ENCODE measurements at regions not wholly inside any gene's neighbourhood (a gene's known extent, or its start where the extent isn't known, plus 50 kb on each side); places are given as distances from the start of the nearest gene placed in this dataset.
A peak's percentile ranks its signal among the peaks of the same experiment; 100 is the strongest.

- peak; percentile 3 for DNase-seq
Measured at GRCh38 chr10:106175760-106176377, 988.6 kb downstream of the SORCS1 start.

GRCh38 chr10:106173838-106174237 is 990.7 kb downstream of the SORCS1 start:
- DNase-seq = no peak

- no peak for DNase-seq
Measured at GRCh38 chr10:106169241-106169640, 995.3 kb downstream of the SORCS1 start.

- DNase-seq = no peak
Measured at GRCh38 chr10:106167946-106168345, 996.6 kb downstream of the SORCS1 start.

GRCh38 chr10:106158241-106158640 is 1006.3 kb downstream of the SORCS1 start:
- DNase-seq = no peak

GRCh38 chr10:106147021-106147420 is 1017.5 kb downstream of the SORCS1 start:
- DNase-seq = no peak

GRCh38 chr10:106139915-106140314 is 1024.6 kb downstream of the SORCS1 start:
- no peak for DNase-seq

- DNase-seq = no peak
Measured at GRCh38 chr10:106136175-106136574, 1028.3 kb downstream of the SORCS1 start.

- no peak for DNase-seq
Measured at GRCh38 chr10:106134326-106135000, 1030.0 kb downstream of the SORCS1 start.

GRCh38 chr10:106133451-106133850 is 1031.1 kb downstream of the SORCS1 start:
- DNase-seq = no peak

GRCh38 chr10:106132956-106133355 is 1031.5 kb downstream of the SORCS1 start:
- DNase-seq = no peak

GRCh38 chr10:106114656-106115186 is 1049.8 kb downstream of the SORCS1 start:
- no peak for DNase-seq

- no peak for DNase-seq
Measured at GRCh38 chr10:106111246-106111645, 1053.3 kb downstream of the SORCS1 start.

GRCh38 chr10:106107706-106108105 is 1056.8 kb downstream of the SORCS1 start:
- no peak for DNase-seq

GRCh38 chr10:106106114-106106513 is 1058.4 kb downstream of the SORCS1 start:
- DNase-seq = no peak

GRCh38 chr10:106089855-106090254 is 1074.7 kb downstream of the SORCS1 start:
- DNase-seq = no peak

- DNase-seq = no peak
Measured at GRCh38 chr10:106086391-106086790, 1078.1 kb downstream of the SORCS1 start.

- no peak for DNase-seq
Measured at GRCh38 chr10:106083572-106083971, 1080.9 kb downstream of the SORCS1 start.

GRCh38 chr10:106082865-106083264 is 1081.6 kb downstream of the SORCS1 start:
- no peak for DNase-seq

GRCh38 chr10:106078895-106079576 is 1085.5 kb downstream of the SORCS1 start:
- no peak for DNase-seq

- no peak for DNase-seq
Measured at GRCh38 chr10:106076496-106076895, 1088.0 kb downstream of the SORCS1 start.

- no peak for DNase-seq
Measured at GRCh38 chr10:106053061-106053460, 1111.4 kb downstream of the SORCS1 start.

GRCh38 chr10:106044503-106044902 is 1120.0 kb downstream of the SORCS1 start:
- no peak for DNase-seq

GRCh38 chr10:106043863-106044262 is 1120.6 kb downstream of the SORCS1 start:
- no peak for DNase-seq

Measured in NCI-H446 treated with DMSO at 0.1 percent for 48 hours (cell line).